ENCODE measurements at regions not wholly inside any gene's neighbourhood (a gene's known extent, or its start where the extent isn't known, plus 50 kb on each side); places are given as distances from the start of the nearest gene placed in this dataset.
"Not testable (repeated sequence)": the region's sequence is repeated elsewhere in the genome, so short reads cannot be mapped to it uniquely, and the experiment has no call there.

DNA sequence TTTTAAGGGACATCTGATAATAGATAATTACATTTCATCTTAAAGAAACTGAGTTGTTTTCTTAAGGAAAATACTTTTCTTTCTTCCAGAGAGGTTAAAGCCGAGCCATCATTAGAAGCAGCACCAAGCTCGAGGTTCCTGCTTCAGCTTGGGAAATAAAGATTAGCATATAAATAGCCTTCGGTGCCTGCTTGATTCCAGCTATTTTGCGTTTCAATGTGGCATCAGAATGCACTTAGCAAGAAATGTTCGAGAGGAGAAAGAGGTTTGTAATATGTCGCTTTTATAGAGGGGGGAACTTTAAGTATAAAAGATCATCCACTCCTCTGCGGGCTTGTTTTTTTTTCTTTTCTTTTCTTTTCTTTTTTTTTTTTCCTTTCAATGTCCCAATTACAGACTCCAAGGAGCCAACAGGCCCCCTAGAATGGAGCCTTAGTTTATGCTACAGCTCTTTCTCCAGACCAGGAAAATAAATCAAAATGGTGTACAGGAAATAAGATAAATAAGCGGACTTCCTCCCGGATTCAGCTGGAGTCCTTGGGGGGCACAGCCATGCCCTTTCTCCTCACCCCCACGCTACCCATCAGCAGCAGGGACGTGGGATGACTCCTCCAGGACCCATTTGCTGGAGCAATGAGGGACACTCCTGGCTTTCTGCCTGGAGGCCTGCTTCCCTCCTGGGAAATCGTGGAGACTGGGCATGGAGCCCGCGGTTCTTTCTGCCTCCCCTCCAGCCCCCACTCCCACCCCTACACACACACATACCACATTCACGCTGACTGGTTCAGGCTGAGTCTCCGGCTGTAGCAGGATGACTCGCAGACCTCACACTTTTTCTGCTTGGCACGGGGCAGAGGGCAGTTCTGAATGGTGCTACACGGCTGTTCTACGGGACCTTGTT lies 131.6 kb downstream of the RRAGC start:
- ChIA-PET CTCF (ENCODE audit: low intra/inter-chr PET ratio) (no interaction called here), POLR2A (no interaction called here)
- no peak for TF ChIP-seq KLF1 (tag; IDR thresholded peaks at IDR 0.05)
- no peak for TF ChIP-seq RBM14 (IDR thresholded peaks at IDR 0.05; ENCODE audit: borderline replicate concordance, insufficient read depth, low read depth, low read length)
- TF ChIP-seq GTF2F1 (IDR thresholded peaks at IDR 0.05; ENCODE audit: low read depth, low read length): no peak
- TF ChIP-seq ZNF143 (CRISPR knock-in tag; IDR thresholded peaks at IDR 0.05): no peak
- TF ChIP-seq LARP7 (IDR thresholded peaks at IDR 0.05): no peak
- TF ChIP-seq, protein P1, sequence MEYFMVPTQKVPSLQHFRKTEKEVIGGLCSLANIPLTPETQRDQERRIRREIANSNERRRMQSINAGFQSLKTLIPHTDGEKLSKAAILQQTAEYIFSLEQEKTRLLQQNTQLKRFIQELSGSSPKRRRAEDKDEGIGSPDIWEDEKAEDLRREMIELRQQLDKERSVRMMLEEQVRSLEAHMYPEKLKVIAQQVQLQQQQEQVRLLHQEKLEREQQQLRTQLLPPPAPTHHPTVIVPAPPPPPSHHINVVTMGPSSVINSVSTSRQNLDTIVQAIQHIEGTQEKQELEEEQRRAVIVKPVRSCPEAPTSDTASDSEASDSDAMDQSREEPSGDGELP (CRISPR knock-in tag; IDR thresholded peaks at IDR 0.05; ENCODE audit: borderline replicate concordance): no peak
- no peaks in the 10 kb centered on the region for H3K9me1 ChIP-seq (ENCODE audit: control insufficient read depth, insufficient read depth, low read length)
- no peak overlapping the region for H3K4me2 ChIP-seq (ENCODE audit: insufficient read depth, low read length)
- no peak for ATAC-seq
- intact Hi-C loops (cut with micrococcal nuclease): no loop called here
- in situ Hi-C loops (cut with MboI): no loop called here
- H3K9ac ChIP-seq (ENCODE audit: insufficient read depth in 1 of 2, low read depth in 2 of 2, low read length in 2 of 2): no peak overlapping the region
- H3K79me2 ChIP-seq (ENCODE audit: control insufficient read depth, insufficient read depth, low read length): no peaks in the 10 kb centered on the region
- no peaks in the 10 kb centered on the region for H4K20me1 ChIP-seq (replicated peaks; ENCODE audit: control insufficient read depth, insufficient read depth, low read length)
- no peaks in the 10 kb centered on the region for H3K9me3 ChIP-seq (replicated peaks; ENCODE audit: control insufficient read depth, insufficient read depth, low read depth, low read length)
- H3K36me3 ChIP-seq (ENCODE audit: control insufficient read depth, insufficient read depth, low read length): no peaks in the 10 kb centered on the region
- peaks cover 4 to 12% of the 10 kb centered on the region in 2 experiments; a peak in 4 of 5 replicates for H3K4me1 ChIP-seq (replicated peaks in 1 of 2; ENCODE audit: control insufficient read depth in 2 of 2, insufficient read depth in 2 of 2, low read length in 2 of 2)
- H3K4me3 ChIP-seq: no peak overlapping the region
- no peak for FAIRE-seq
- peaks cover 3 to 8% of the 10 kb centered on the region in 2 experiments; a peak in 4 of 5 replicates for H3K27me3 ChIP-seq (ENCODE audit: control insufficient read depth in 2 of 2, insufficient read depth in 2 of 2, low read length in 2 of 2)
- 38% methylated on average over 20 of the region's 20 CpGs for WGBS (ENCODE audit: insufficient coverage, low coverage, missing lambda C conversion rate)
- no peak overlapping the region for H3K27ac ChIP-seq (ENCODE audit: extremely low read depth, low read depth, low read length)
- BruUV-seq (replicated peaks): no TSS peak
- H2AFZ ChIP-seq (ENCODE audit: low read depth, low read length): no peak overlapping the region
- DNase-seq (ENCODE audit: extremely low read depth in 1 of 4, low spot score in 3 of 4): no peak

DNA sequence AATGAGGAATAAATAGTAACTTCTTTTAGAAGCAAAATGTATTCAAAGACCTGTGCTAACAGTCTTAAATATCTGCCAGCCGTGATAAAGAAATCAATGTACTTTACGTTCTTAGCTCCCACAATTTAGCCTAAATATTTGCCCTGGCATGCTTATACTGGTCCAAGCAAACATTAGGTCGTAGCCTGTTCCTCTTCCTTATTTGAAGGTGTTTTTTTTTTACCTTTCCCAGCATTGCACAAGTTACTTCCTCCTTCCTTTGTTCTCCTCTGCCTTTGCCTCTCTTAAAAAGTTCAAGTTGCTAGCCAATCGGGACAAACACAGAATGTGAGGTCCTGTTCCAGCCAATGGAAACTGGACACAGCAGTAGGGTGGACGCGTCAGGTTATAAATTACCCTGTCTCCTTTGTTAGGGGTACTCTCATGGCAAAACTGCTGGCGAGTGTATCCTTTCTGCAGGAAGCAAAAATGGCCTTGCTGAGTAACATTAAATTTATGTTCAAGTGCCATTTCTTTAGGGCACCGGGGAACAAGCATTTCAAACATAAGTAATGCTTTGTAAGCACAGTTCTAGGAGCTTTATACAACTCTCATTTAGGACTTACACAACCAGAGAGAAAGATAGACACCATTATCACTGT lies 134.1 kb downstream of the RRAGC start:
- WGBS (ENCODE audit: insufficient coverage, low coverage, missing lambda C conversion rate): 33% methylated on average over 8 of the region's 8 CpGs
- DNase-seq (ENCODE audit: extremely low read depth in 1 of 4, low spot score in 3 of 4); BruUV-seq (replicated peaks); H3K4me3 ChIP-seq; H3K27me3 ChIP-seq (ENCODE audit: control insufficient read depth in 2 of 2, insufficient read depth in 2 of 2, low read length in 2 of 2); H3K4me2 ChIP-seq (ENCODE audit: insufficient read depth, low read length); FAIRE-seq; H3K79me2 ChIP-seq (ENCODE audit: control insufficient read depth, insufficient read depth, low read length); H3K9ac ChIP-seq (ENCODE audit: insufficient read depth in 1 of 2, low read depth in 2 of 2, low read length in 2 of 2); H3K36me3 ChIP-seq (ENCODE audit: control insufficient read depth, insufficient read depth, low read length); H3K9me3 ChIP-seq (replicated peaks; ENCODE audit: control insufficient read depth, insufficient read depth, low read depth, low read length); CTCF ChIA-PET (ENCODE audit: low intra/inter-chr PET ratio); intact Hi-C loops (cut with micrococcal nuclease); H4K20me1 ChIP-seq (replicated peaks; ENCODE audit: control insufficient read depth, insufficient read depth, low read length); H3K27ac ChIP-seq (ENCODE audit: extremely low read depth, low read depth, low read length); in situ Hi-C loops (cut with MboI); H2AFZ ChIP-seq (ENCODE audit: low read depth, low read length); H3K9me1 ChIP-seq (ENCODE audit: control insufficient read depth, insufficient read depth, low read length); ATAC-seq: not testable (repeated sequence)
- POLR2A ChIA-PET: interaction anchor here (1.2 kb wide), 1 partner anchor 11 kb away, joined by 4 read pairs; no protein-coding TSS in a partner anchor
- peaks cover 4 to 12% of the 10 kb centered on the region in 2 experiments; a peak in 4 of 5 replicates for H3K4me1 ChIP-seq (replicated peaks in 1 of 2; ENCODE audit: control insufficient read depth in 2 of 2, insufficient read depth in 2 of 2, low read length in 2 of 2)

Data from K562 (cell line).